B cell (primary cell): ENCODE measurements at regions not wholly inside any gene's neighbourhood (a gene's known extent, or its start where the extent isn't known, plus 50 kb on each side); places are given as distances from the start of the nearest gene placed in this dataset.

Source experiments
- ATAC-seq: fragments of 200-7000 bp; cut with Tn5 transposase; one replicate; pipeline ENCODE4 v1.10.0; 2021; ENCODE audit warnings: low read depth, mild to moderate bottlenecking, moderate number of reproducible peaks, moderate library complexity
- CTCF ChIA-PET: fragments of 350-600 bp; sonication (Branson Sonifier 250); formaldehyde crosslinking; loops from one replicate; lab custom pipeline; 2021; ENCODE audit warnings: antibody characterized with exemption, inconsistent platforms; lab: Charles Lee
- POLR2A ChIA-PET: fragments of 350-600 bp; sonication (Branson Sonifier 250); formaldehyde crosslinking; loops from one replicate; lab custom pipeline; 2021; ENCODE audit warnings: antibody characterized with exemption; lab: Charles Lee
- DNase-seq: peaks from one replicate; pipeline ENCODE4 v3.0.0; 2013
- H2AFZ ChIP-seq: 2 replicates; pipeline ENCODE4 v1.6.1; 2012; ENCODE audit warnings: mild to moderate bottlenecking, low read depth, low read length; ENCODE audit not compliant: insufficient read depth, poor library complexity, severe bottlenecking
- H3K27ac ChIP-seq, 2 donors: 1 replicate in 1 of 2; 2 replicates in 1 of 2; pipeline ENCODE4 v1.5.1; 2012 to 2013; ENCODE audit warnings: low read length in 2 of 2, mild to moderate bottlenecking in 2 of 2, moderate library complexity in 1 of 2
- H3K27me3 ChIP-seq, 4 experiments: fragments of 200-600 bp in 1 of 4; sonication (generic) in 1 of 4; replicated peaks in 1 of 4; 1 replicate in 2 of 4; 2 replicates in 2 of 4; pipeline versions ENCODE4 v1.6.1 to v1.7.0; 2013 to 2016; ENCODE audit warnings: low read length in 3 of 4, mild to moderate bottlenecking in 2 of 4, mixed read lengths in 1 of 4, moderate library complexity in 1 of 4; ENCODE audit not compliant: insufficient read depth in 4 of 4, control insufficient read depth in 3 of 4; ENCODE audit errors: control extremely low read depth in 1 of 4
- H3K36me3 ChIP-seq, 2 experiments: replicated peaks in 1 of 2; 1 replicate in 1 of 2; 2 replicates in 1 of 2; pipeline versions ENCODE4 v1.6.1 to v1.7.1; 2013; ENCODE audit warnings: low read length in 1 of 2; ENCODE audit not compliant: insufficient read depth in 2 of 2, control insufficient read depth in 1 of 2; ENCODE audit errors: control extremely low read depth in 1 of 2, extremely low read depth in 1 of 2
- H3K4me1 ChIP-seq, 2 donors: fragments of 200-600 bp in 1 of 2; sonication (generic) in 1 of 2; 1 replicate in 1 of 2; 2 replicates in 1 of 2; pipeline versions ENCODE4 v1.5.1 to v1.6.1; 2013 to 2017; ENCODE audit warnings: low read length in 2 of 2; ENCODE audit not compliant: control insufficient read depth in 2 of 2, insufficient read depth in 2 of 2
- H3K4me2 ChIP-seq: replicated peaks from 2 replicates; pipeline ENCODE3; 2012; ENCODE audit warnings: mild to moderate bottlenecking, low read depth, low read length; ENCODE audit not compliant: poor library complexity, severe bottlenecking
- H3K4me3 ChIP-seq, 5 experiments: fragments of 200-600 bp in 1 of 5; sonication (generic) in 1 of 5; 1 replicate in 3 of 5; 2 replicates in 2 of 5; pipeline versions ENCODE4 v1.5.1 to v1.7.0; 2011 to 2016; ENCODE audit warnings: low read length in 4 of 5, mild to moderate bottlenecking in 4 of 5, low read depth in 2 of 5, control low read depth in 1 of 5, moderate library complexity in 1 of 5; ENCODE audit not compliant: insufficient read depth in 1 of 5; ENCODE audit errors: control extremely low read depth in 1 of 5, extremely low read depth in 1 of 5
- H3K79me2 ChIP-seq: fragments of 200-600 bp; sonication (generic); one replicate; pipeline ENCODE4 v1.6.0; 2016; ENCODE audit warnings: low read length; ENCODE audit not compliant: control insufficient read depth, insufficient read depth
- H3K9ac ChIP-seq: fragments of 200-600 bp; sonication (generic); 2 replicates; pipeline ENCODE4 v1.6.1; 2017; ENCODE audit warnings: mild to moderate bottlenecking, low read length, moderate library complexity
- H3K9me3 ChIP-seq, 3 donors: one replicate each; pipeline versions ENCODE4 v1.6.1 to v1.7.1; 2013; ENCODE audit warnings: low read length in 2 of 3; ENCODE audit not compliant: control insufficient read depth in 2 of 3, insufficient read depth in 1 of 3; ENCODE audit errors: control extremely low read depth in 1 of 3
- H4K20me1 ChIP-seq: 2 replicates; pipeline ENCODE4 v1.6.0; 2012; ENCODE audit warnings: mild to moderate bottlenecking, low read length; ENCODE audit not compliant: insufficient read depth, control insufficient read depth, poor library complexity, severe bottlenecking
- H3K27ac Mint-ChIP-seq: one replicate; pipeline ENCODE4 v1.8.0; 2021; ENCODE audit warnings: mixed read lengths
- H3K27me3 Mint-ChIP-seq: one replicate; pipeline ENCODE4 v1.8.0; 2021; ENCODE audit warnings: mixed read lengths
- H3K4me1 Mint-ChIP-seq: one replicate; pipeline ENCODE4 v1.8.0; 2021; ENCODE audit warnings: mixed read lengths
- H3K4me3 Mint-ChIP-seq: one replicate; pipeline ENCODE4 v1.8.0; 2021; ENCODE audit warnings: mixed read lengths
- H3K9me3 Mint-ChIP-seq: one replicate; pipeline ENCODE4 v1.8.0; 2022; ENCODE audit warnings: mixed read lengths; ENCODE audit not compliant: insufficient read depth
- CTCF ChIP-seq: fragments of 200-600 bp; IDR thresholded peaks from one replicate; pipeline ENCODE4 v1.8.0; 2022; ENCODE audit warnings: antibody characterized with exemption, mild to moderate bottlenecking
- EZH2 ChIP-seq: IDR thresholded peaks from 2 replicates; pipeline ENCODE4 v1.6.1; 2012; ENCODE audit warnings: borderline replicate concordance, low read depth, mild to moderate bottlenecking, moderate library complexity, low read length; ENCODE audit not compliant: insufficient read depth, poor library complexity, severe bottlenecking
- WGBS: methylation state at CpG from one replicate; pipeline ENCODE4 v1.1.5; 2013; ENCODE audit warnings: missing lambda C conversion rate; ENCODE audit not compliant: insufficient coverage; 5-methylcytosine and 5-hydroxymethylcytosine counted together
- intact Hi-C: fragments of 100-400 bp; cut with micrococcal nuclease; formaldehyde crosslinking; loops from one replicate; pipeline ENCODE4 v1.10.0; 2022

- no peak overlapping the region for H3K27ac ChIP-seq
- H3K27me3 Mint-ChIP-seq, result peaks cover 15% of the 10 kb centered on the region
- no peaks in the 10 kb centered on the region for H4K20me1 ChIP-seq
- POLR2A ChIA-PET, result no interaction called here
- 83% methylated on average over 2 of the region's 3 CpGs for WGBS
- H3K4me2 ChIP-seq, result no peak overlapping the region
- peaks cover 0 to 5% (median 0%) of the 10 kb centered on the region in 3 donors for H3K9me3 ChIP-seq
- H3K27me3 ChIP-seq, result peaks cover 0 to 3% (median 1%) of the 10 kb centered on the region in 4 experiments
- CTCF ChIA-PET, result no interaction called here
- peaks cover 0 to 3% of the 10 kb centered on the region in 2 donors for H3K4me1 ChIP-seq
- intact Hi-C loops, result no loop called here
- H2AFZ ChIP-seq, result no peak overlapping the region
- H3K4me3 Mint-ChIP-seq, result no peak overlapping the region
- H3K4me1 Mint-ChIP-seq, result peaks cover 2% of the 10 kb centered on the region
- peaks cover 3% of the 10 kb centered on the region for H3K9me3 Mint-ChIP-seq
- no peaks in the 10 kb centered on the region for H3K79me2 ChIP-seq
- H3K9ac ChIP-seq, result no peak overlapping the region
- H3K4me3 ChIP-seq, result no peak overlapping the region
- ATAC-seq (no peak), DNase-seq (no peak)
- no peak overlapping the region for H3K27ac Mint-ChIP-seq
- H3K36me3 ChIP-seq, result no peaks in the 10 kb centered on the region
- TF ChIP-seq EZH2, result no peak
- TF ChIP-seq CTCF, result no peak
Measured at GRCh38 chr1:224054611-224055010, 59.3 kb upstream of the FBXO28 start.

- Histone ChIP-seq H3K9me3 (peaks cover 0 to 5% (median 0%) of the 10 kb centered on the region in 3 donors), H4K20me1 (no peaks in the 10 kb centered on the region), H3K4me3 (no peak overlapping the region), H3K9ac (no peak overlapping the region), H2AFZ (no peak overlapping the region), H3K4me1 (peaks cover 0 to 3% of the 10 kb centered on the region in 2 donors), H3K4me2 (no peak overlapping the region), H3K36me3 (no peaks in the 10 kb centered on the region), H3K27ac (no peak overlapping the region), H3K27me3 (peaks cover 0 to 3% (median 1%) of the 10 kb centered on the region in 4 experiments), H3K79me2 (no peaks in the 10 kb centered on the region)
- H3K4me3 Mint-ChIP-seq, result no peak overlapping the region
- peaks cover 2% of the 10 kb centered on the region for H3K4me1 Mint-ChIP-seq
- TF ChIP-seq EZH2 (no peak), CTCF (no peak)
- ChIA-PET POLR2A (no interaction called here), CTCF (no interaction called here)
- ATAC-seq (no peak), DNase-seq (no peak)
- peaks cover 3% of the 10 kb centered on the region for H3K9me3 Mint-ChIP-seq
- 0% methylated on average over 1 of the region's 2 CpGs for WGBS
- intact Hi-C loops, result no loop called here
- peaks cover 15% of the 10 kb centered on the region for H3K27me3 Mint-ChIP-seq
- H3K27ac Mint-ChIP-seq, result no peak overlapping the region
Measured at GRCh38 chr1:224054012-224054411, 59.9 kb upstream of the FBXO28 start.
